Astrocyte (in vitro differentiated cells and primary cell): ENCODE measurements at regions not wholly inside any gene's neighbourhood (a gene's known extent, or its start where the extent isn't known, plus 50 kb on each side); places are given as distances from the start of the nearest gene placed in this dataset.

Experiments
- DNase-seq: peaks from one replicate; pipeline ENCODE4 v3.0.0-alpha.2; 2010; ENCODE audit warnings: low read depth
- FAIRE-seq: peaks from 2 replicates; lab custom pipeline; 2011; peaks lifted over from hg19 to GRCh38; lab: Jason Lieb, UNC
- H2AFZ ChIP-seq: 2 replicates; pipeline ENCODE4 v1.6.0; 2012; ENCODE audit warnings: low read depth, low read length, inconsistent platforms
- H3K27ac ChIP-seq: 2 replicates; pipeline ENCODE4 v1.5.1; 2011; ENCODE audit warnings: low read depth, low read length, inconsistent platforms
- H3K27me3 ChIP-seq: 2 replicates; pipeline ENCODE4 v1.6.0; 2011; ENCODE audit warnings: low read length, inconsistent platforms; ENCODE audit not compliant: insufficient read depth
- H3K36me3 ChIP-seq: 2 replicates; pipeline ENCODE4 v1.5.1; 2011; ENCODE audit warnings: low read length, inconsistent platforms; ENCODE audit not compliant: insufficient read depth
- H3K4me1 ChIP-seq: 2 replicates; pipeline ENCODE4 v1.5.1; 2011; ENCODE audit warnings: low read length, inconsistent platforms; ENCODE audit not compliant: insufficient read depth
- H3K4me2 ChIP-seq: 2 replicates; pipeline ENCODE4 v1.6.0; 2012; ENCODE audit warnings: low read length, inconsistent platforms
- H3K4me3 ChIP-seq: 2 replicates; pipeline ENCODE4 v1.5.1; 2011; ENCODE audit warnings: low read depth, mild to moderate bottlenecking, low read length, inconsistent platforms; ENCODE audit not compliant: insufficient read depth
- H3K79me2 ChIP-seq: 2 replicates; pipeline ENCODE4 v1.6.0; 2012; ENCODE audit warnings: mild to moderate bottlenecking, low read length, inconsistent platforms; ENCODE audit not compliant: insufficient read depth
- H3K9ac ChIP-seq: 2 replicates; pipeline ENCODE4 v1.6.0; 2012; ENCODE audit warnings: mild to moderate bottlenecking, low read length, inconsistent platforms
- H3K9me3 ChIP-seq: 2 replicates; pipeline ENCODE4 v1.5.1; 2012; ENCODE audit warnings: low read depth, mild to moderate bottlenecking, low read length, inconsistent platforms; ENCODE audit not compliant: insufficient read depth
- H4K20me1 ChIP-seq: 2 replicates; pipeline ENCODE4 v1.6.0; 2012; ENCODE audit warnings: low read length, inconsistent platforms; ENCODE audit not compliant: insufficient read depth
- H3K27ac Mint-ChIP-seq: one replicate; pipeline ENCODE4 v1.8.0; 2021; ENCODE audit warnings: mild to moderate bottlenecking, mixed read lengths; ENCODE audit not compliant: unreplicated experiment
- H3K27me3 Mint-ChIP-seq: one replicate; pipeline ENCODE4 v1.8.0; 2021; ENCODE audit warnings: low read depth, mixed read lengths; ENCODE audit not compliant: unreplicated experiment
- H3K36me3 Mint-ChIP-seq: one replicate; pipeline ENCODE4 v1.8.0; 2021; ENCODE audit warnings: low read depth, mixed read lengths; ENCODE audit not compliant: unreplicated experiment
- H3K4me1 Mint-ChIP-seq: one replicate; pipeline ENCODE4 v1.8.0; 2021; ENCODE audit warnings: low read depth, mixed read lengths; ENCODE audit not compliant: unreplicated experiment
- H3K4me3 Mint-ChIP-seq: one replicate; pipeline ENCODE4 v1.8.0; 2021; ENCODE audit warnings: mild to moderate bottlenecking, moderate library complexity, mixed read lengths; ENCODE audit not compliant: unreplicated experiment
- H3K9me3 Mint-ChIP-seq: one replicate; pipeline ENCODE4 v1.8.0; 2021; ENCODE audit warnings: mild to moderate bottlenecking, mixed read lengths; ENCODE audit not compliant: unreplicated experiment
- EZH2 ChIP-seq: IDR thresholded peaks from 2 replicates; pipeline ENCODE4 v1.6.1; 2012; ENCODE audit warnings: mild to moderate bottlenecking, low read length, inconsistent platforms; ENCODE audit not compliant: insufficient read depth
- TF ChIP-seq, protein P1 (sequence below): IDR thresholded peaks from 2 replicates; pipeline ENCODE4 v1.5.1; 2011; ENCODE audit warnings: low read depth, mild to moderate bottlenecking, inconsistent platforms, low read length, moderate library complexity; ENCODE audit not compliant: insufficient read depth

- H3K27ac Mint-ChIP-seq: no peak overlapping the region
- H3K27me3 ChIP-seq: no peaks in the 10 kb centered on the region
- no peaks in the 10 kb centered on the region for H3K36me3 Mint-ChIP-seq
- H2AFZ ChIP-seq: no peak overlapping the region
- no peaks in the 10 kb centered on the region for H3K79me2 ChIP-seq
- peaks cover 3% of the 10 kb centered on the region for H3K4me1 Mint-ChIP-seq
- H3K9me3 ChIP-seq: peaks cover 2% of the 10 kb centered on the region
- TF ChIP-seq, protein P1, sequence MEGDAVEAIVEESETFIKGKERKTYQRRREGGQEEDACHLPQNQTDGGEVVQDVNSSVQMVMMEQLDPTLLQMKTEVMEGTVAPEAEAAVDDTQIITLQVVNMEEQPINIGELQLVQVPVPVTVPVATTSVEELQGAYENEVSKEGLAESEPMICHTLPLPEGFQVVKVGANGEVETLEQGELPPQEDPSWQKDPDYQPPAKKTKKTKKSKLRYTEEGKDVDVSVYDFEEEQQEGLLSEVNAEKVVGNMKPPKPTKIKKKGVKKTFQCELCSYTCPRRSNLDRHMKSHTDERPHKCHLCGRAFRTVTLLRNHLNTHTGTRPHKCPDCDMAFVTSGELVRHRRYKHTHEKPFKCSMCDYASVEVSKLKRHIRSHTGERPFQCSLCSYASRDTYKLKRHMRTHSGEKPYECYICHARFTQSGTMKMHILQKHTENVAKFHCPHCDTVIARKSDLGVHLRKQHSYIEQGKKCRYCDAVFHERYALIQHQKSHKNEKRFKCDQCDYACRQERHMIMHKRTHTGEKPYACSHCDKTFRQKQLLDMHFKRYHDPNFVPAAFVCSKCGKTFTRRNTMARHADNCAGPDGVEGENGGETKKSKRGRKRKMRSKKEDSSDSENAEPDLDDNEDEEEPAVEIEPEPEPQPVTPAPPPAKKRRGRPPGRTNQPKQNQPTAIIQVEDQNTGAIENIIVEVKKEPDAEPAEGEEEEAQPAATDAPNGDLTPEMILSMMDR: no peak
- H3K9me3 Mint-ChIP-seq: peaks cover 3% of the 10 kb centered on the region
- no peak overlapping the region for H3K4me3 Mint-ChIP-seq
- no peak overlapping the region for H3K4me3 ChIP-seq
- H3K36me3 ChIP-seq: no peaks in the 10 kb centered on the region
- H4K20me1 ChIP-seq: no peaks in the 10 kb centered on the region
- DNase-seq: no peak
- no peak overlapping the region for H3K4me2 ChIP-seq
- H3K27ac ChIP-seq: no peak overlapping the region
- H3K9ac ChIP-seq: no peak overlapping the region
- no peaks in the 10 kb centered on the region for H3K4me1 ChIP-seq
- FAIRE-seq: no peak
- H3K27me3 Mint-ChIP-seq: no peaks in the 10 kb centered on the region
Observed at GRCh38 chr10:2048337-2048973, 311.1 kb upstream of the ADARB2 start.

DNA sequence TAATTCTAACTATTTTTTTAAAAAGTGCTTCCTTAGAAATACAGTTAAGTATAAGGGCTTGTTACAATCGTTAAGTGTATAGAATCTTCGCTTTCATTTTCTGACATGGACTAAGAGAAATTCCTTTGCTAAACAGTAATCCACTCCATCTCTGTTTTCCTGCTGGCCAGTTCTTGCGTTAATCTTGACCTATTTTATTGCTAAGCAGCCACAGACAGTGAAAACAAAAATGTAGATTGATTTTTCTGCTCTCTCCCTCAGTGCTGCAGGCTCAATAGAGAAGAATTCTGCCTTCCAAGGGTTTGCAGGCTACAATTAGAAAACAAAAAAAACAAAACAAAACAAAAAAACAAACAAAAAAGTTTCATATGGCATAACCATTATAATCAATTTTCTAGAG, 310.4 kb upstream of the ADARB2 start:
- H3K4me3 Mint-ChIP-seq: no peak overlapping the region
- H3K9me3 ChIP-seq: peaks cover 2% of the 10 kb centered on the region
- no peak overlapping the region for H3K4me2 ChIP-seq
- no peak overlapping the region for H3K9ac ChIP-seq
- DNase-seq: no peak
- no peaks in the 10 kb centered on the region for H4K20me1 ChIP-seq
- no peak overlapping the region for H2AFZ ChIP-seq
- peaks cover 3% of the 10 kb centered on the region for H3K9me3 Mint-ChIP-seq
- H3K4me1 Mint-ChIP-seq: peaks cover 3% of the 10 kb centered on the region
- FAIRE-seq: no peak
- no peaks in the 10 kb centered on the region for H3K4me1 ChIP-seq
- H3K27ac Mint-ChIP-seq: no peak overlapping the region
- no peak overlapping the region for H3K4me3 ChIP-seq
- no peak overlapping the region for H3K27ac ChIP-seq
- no peaks in the 10 kb centered on the region for H3K36me3 Mint-ChIP-seq
- no peaks in the 10 kb centered on the region for H3K27me3 ChIP-seq
- no peak for TF ChIP-seq EZH2
- TF ChIP-seq, protein P1: no peak
- no peaks in the 10 kb centered on the region for H3K79me2 ChIP-seq
- no peaks in the 10 kb centered on the region for H3K27me3 Mint-ChIP-seq
- no peaks in the 10 kb centered on the region for H3K36me3 ChIP-seq

DNA sequence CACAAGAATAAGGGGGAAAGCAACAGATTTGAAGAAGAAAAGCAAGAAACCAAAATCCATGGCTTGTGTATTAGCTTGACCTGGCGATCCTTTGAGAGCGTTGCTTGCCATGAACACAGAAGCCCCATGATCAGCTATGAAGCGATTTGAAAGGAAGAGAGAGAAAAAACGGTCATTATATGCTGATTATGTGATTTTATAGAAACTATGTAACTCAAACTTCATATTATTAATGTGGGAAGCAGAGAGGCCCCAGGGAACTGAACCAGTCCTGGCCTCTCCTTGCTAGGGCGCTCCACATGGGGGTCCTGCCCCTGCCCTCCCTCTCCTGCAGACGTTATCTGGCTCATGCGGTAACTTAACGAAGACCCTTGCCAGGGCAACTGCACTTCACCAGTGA, 306.1 kb upstream of the ADARB2 start:
- H3K9ac ChIP-seq: no peak overlapping the region
- no peak overlapping the region for H3K4me2 ChIP-seq
- Mint-ChIP-seq H3K4me1 (peaks cover 3% of the 10 kb centered on the region), H3K27me3 (peaks cover 4% of the 10 kb centered on the region), H3K9me3 (no peaks in the 10 kb centered on the region), H3K36me3 (no peaks in the 10 kb centered on the region), H3K27ac (no peak overlapping the region), H3K4me3 (no peak overlapping the region)
- no peaks in the 10 kb centered on the region for H3K4me1 ChIP-seq
- FAIRE-seq: no peak
- no peak overlapping the region for H2AFZ ChIP-seq
- DNase-seq: no peak
- no peaks in the 10 kb centered on the region for H3K79me2 ChIP-seq
- H4K20me1 ChIP-seq: no peaks in the 10 kb centered on the region
- no peak overlapping the region for H3K4me3 ChIP-seq
- H3K9me3 ChIP-seq: peaks cover 4% of the 10 kb centered on the region
- TF ChIP-seq, protein P1: no peak
- no peak for TF ChIP-seq EZH2
- H3K36me3 ChIP-seq: no peaks in the 10 kb centered on the region
- no peak overlapping the region for H3K27ac ChIP-seq
- no peaks in the 10 kb centered on the region for H3K27me3 ChIP-seq
